ENCODE measurements at regions not wholly inside any gene's neighbourhood (a gene's known extent, or its start where the extent isn't known, plus 50 kb on each side); places are given as distances from the start of the nearest gene placed in this dataset.

DNA sequence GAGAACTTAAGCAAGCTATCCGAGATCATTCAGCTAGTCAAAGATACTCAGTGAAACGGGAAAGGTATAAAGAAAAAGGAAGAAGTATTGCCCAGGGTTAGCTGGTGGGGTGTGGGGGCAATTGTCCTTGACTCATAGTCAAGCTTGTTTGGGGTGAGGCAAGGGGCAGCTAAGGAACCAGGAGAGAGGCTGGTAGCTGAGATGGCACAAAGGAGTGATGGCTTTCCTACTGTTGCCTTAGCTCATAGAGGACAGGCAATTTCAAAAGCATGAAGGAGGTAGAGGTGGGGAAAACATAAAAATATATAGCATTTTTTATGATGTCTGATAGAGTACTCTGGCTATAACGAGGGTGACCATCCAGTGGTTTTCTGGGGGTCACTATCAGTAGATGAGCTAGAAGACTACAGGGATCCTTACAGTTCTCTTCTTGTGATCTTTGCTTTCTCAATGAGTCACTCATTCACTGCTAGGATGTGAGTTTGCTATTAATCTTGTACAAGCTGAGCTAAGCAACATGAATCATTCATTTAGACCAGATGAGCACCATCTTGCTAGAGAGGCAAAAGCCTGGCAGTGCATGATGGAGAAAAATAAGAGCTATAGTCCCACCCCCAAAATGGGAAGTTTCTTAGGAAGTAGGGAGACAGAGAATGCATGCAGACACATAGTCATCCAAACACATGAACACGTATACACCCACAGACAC is 207.1 kb upstream of the PFN2 start:
- H3K27ac ChIP-seq (ENCODE audit: low read depth in 1 of 2, low read length in 2 of 2) = no peak overlapping the region
- Mint-ChIP-seq H3K9me3 (peaks cover 0 to 3% (median 2%) of the 10 kb centered on the region in 7 donors), H3K4me1 (peaks cover 7% of the 10 kb centered on the region), H3K27me3 (ENCODE audit: low read depth in 3 of 3) (peaks cover 0 to 12% (median 4%) of the 10 kb centered on the region in 3 donors), H3K27ac (no peak overlapping the region), H3K36me3 (no peaks in the 10 kb centered on the region), H3K4me3 (no peak overlapping the region)
- H2AFZ ChIP-seq (ENCODE audit: insufficient read depth, low read depth, low read length, poor library complexity, severe bottlenecking) = no peak overlapping the region
- TF ChIP-seq, protein P1, sequence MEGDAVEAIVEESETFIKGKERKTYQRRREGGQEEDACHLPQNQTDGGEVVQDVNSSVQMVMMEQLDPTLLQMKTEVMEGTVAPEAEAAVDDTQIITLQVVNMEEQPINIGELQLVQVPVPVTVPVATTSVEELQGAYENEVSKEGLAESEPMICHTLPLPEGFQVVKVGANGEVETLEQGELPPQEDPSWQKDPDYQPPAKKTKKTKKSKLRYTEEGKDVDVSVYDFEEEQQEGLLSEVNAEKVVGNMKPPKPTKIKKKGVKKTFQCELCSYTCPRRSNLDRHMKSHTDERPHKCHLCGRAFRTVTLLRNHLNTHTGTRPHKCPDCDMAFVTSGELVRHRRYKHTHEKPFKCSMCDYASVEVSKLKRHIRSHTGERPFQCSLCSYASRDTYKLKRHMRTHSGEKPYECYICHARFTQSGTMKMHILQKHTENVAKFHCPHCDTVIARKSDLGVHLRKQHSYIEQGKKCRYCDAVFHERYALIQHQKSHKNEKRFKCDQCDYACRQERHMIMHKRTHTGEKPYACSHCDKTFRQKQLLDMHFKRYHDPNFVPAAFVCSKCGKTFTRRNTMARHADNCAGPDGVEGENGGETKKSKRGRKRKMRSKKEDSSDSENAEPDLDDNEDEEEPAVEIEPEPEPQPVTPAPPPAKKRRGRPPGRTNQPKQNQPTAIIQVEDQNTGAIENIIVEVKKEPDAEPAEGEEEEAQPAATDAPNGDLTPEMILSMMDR (IDR thresholded peaks at IDR 0.05) = no peak
- H3K9me3 ChIP-seq (replicated peaks in 1 of 2; ENCODE audit: control insufficient read depth in 1 of 2, insufficient read depth in 1 of 2, low read length in 2 of 2) = no peaks in the 10 kb centered on the region
- no peaks in the 10 kb centered on the region for H3K27me3 ChIP-seq (ENCODE audit: control insufficient read depth in 2 of 2, insufficient read depth in 2 of 2, low read length in 2 of 2)
- no peak overlapping the region for H3K4me3 ChIP-seq (replicated peaks in 1 of 3; ENCODE audit: low read depth in 2 of 3, low read length in 3 of 3)
- H3K9ac ChIP-seq (ENCODE audit: insufficient read depth, low read length, poor library complexity, severe bottlenecking) = no peak overlapping the region
- no peaks in the 10 kb centered on the region for H3K79me2 ChIP-seq (ENCODE audit: insufficient read depth, low read length)
- no peak for DNase-seq
- H3K36me3 ChIP-seq (replicated peaks in 1 of 2; ENCODE audit: control insufficient read depth in 1 of 2, insufficient read depth in 2 of 2, low read length in 2 of 2) = no peaks in the 10 kb centered on the region
- H3K4me1 ChIP-seq (ENCODE audit: control insufficient read depth in 1 of 2, insufficient read depth in 2 of 2, low read length in 2 of 2) = peaks cover 0 to 3% of the 10 kb centered on the region in 2 donors
- H3K4me2 ChIP-seq (replicated peaks; ENCODE audit: extremely low read depth, low read length, poor library complexity, severe bottlenecking) = no peak overlapping the region
- intact Hi-C loops (cut with micrococcal nuclease) = no loop called here
- whole genome bisulfite sequencing (ENCODE audit: insufficient coverage) = 93% methylated on average over 3 of the region's 4 CpGs
- H4K20me1 ChIP-seq (ENCODE audit: insufficient read depth, low read length) = no peaks in the 10 kb centered on the region

DNA sequence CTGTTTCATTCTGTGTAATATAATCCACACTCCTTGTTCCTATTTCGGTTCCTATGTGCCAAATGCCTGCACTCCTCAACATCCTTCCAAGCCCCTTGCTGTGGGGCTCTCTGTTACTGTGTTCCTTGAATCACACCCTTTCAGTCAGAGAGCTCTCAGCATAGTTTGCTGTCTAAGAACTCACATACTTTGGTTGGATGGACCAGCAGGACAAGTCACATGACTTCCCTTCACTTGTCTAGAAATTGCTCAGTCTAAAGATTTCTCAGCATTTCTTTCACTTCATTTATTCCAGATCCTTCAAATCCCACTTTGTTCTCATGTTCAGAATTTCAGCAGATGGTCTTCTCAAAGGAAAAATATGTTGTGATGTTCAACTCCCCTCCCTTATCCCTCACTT is 203.5 kb upstream of the PFN2 start:
- Histone ChIP-seq H3K79me2 (ENCODE audit: insufficient read depth, low read length) (no peaks in the 10 kb centered on the region), H4K20me1 (ENCODE audit: insufficient read depth, low read length) (no peaks in the 10 kb centered on the region), H3K27me3 (ENCODE audit: control insufficient read depth in 2 of 2, insufficient read depth in 2 of 2, low read length in 2 of 2) (no peaks in the 10 kb centered on the region), H3K4me2 (replicated peaks; ENCODE audit: extremely low read depth, low read length, poor library complexity, severe bottlenecking) (no peak overlapping the region), H3K36me3 (replicated peaks in 1 of 2; ENCODE audit: control insufficient read depth in 1 of 2, insufficient read depth in 2 of 2, low read length in 2 of 2) (no peaks in the 10 kb centered on the region), H3K27ac (ENCODE audit: low read depth in 1 of 2, low read length in 2 of 2) (no peak overlapping the region), H2AFZ (ENCODE audit: insufficient read depth, low read depth, low read length, poor library complexity, severe bottlenecking) (no peak overlapping the region), H3K9me3 (replicated peaks in 1 of 2; ENCODE audit: control insufficient read depth in 1 of 2, insufficient read depth in 1 of 2, low read length in 2 of 2) (no peaks in the 10 kb centered on the region), H3K4me3 (replicated peaks in 1 of 3; ENCODE audit: low read depth in 2 of 3, low read length in 3 of 3) (no peak overlapping the region), H3K4me1 (ENCODE audit: control insufficient read depth in 1 of 2, insufficient read depth in 2 of 2, low read length in 2 of 2) (peaks cover 0 to 3% of the 10 kb centered on the region in 2 donors), H3K9ac (ENCODE audit: insufficient read depth, low read length, poor library complexity, severe bottlenecking) (no peak overlapping the region)
- peaks cover 0 to 3% (median 2%) of the 10 kb centered on the region in 3 donors for H3K27me3 Mint-ChIP-seq (ENCODE audit: low read depth in 3 of 3)
- no peaks in the 10 kb centered on the region for H3K9me3 Mint-ChIP-seq
- TF ChIP-seq, protein P1 (IDR thresholded peaks at IDR 0.05) = no peak
- no peak for DNase-seq
- intact Hi-C loops (cut with micrococcal nuclease) = no loop called here
- H3K4me3 Mint-ChIP-seq = peak overlapping the region in 1 of 2 donors; percentile 59
- H3K36me3 Mint-ChIP-seq = no peaks in the 10 kb centered on the region
- peaks cover 7% of the 10 kb centered on the region for H3K4me1 Mint-ChIP-seq
- H3K27ac Mint-ChIP-seq = peak overlapping the region in 1 of 7 donors; percentile 46
- no CpG with 5 or more reads among the region's 1 CpG for WGBS (ENCODE audit: insufficient coverage)

Measured in CD14-positive monocyte (primary cell).